ENCODE measurements at regions not wholly inside any gene's neighbourhood (a gene's known extent, or its start where the extent isn't known, plus 50 kb on each side); places are given as distances from the start of the nearest gene placed in this dataset.
"Not testable (repeated sequence)": the region's sequence is repeated elsewhere in the genome, so short reads cannot be mapped to it uniquely, and the experiment has no call there.

DNA sequence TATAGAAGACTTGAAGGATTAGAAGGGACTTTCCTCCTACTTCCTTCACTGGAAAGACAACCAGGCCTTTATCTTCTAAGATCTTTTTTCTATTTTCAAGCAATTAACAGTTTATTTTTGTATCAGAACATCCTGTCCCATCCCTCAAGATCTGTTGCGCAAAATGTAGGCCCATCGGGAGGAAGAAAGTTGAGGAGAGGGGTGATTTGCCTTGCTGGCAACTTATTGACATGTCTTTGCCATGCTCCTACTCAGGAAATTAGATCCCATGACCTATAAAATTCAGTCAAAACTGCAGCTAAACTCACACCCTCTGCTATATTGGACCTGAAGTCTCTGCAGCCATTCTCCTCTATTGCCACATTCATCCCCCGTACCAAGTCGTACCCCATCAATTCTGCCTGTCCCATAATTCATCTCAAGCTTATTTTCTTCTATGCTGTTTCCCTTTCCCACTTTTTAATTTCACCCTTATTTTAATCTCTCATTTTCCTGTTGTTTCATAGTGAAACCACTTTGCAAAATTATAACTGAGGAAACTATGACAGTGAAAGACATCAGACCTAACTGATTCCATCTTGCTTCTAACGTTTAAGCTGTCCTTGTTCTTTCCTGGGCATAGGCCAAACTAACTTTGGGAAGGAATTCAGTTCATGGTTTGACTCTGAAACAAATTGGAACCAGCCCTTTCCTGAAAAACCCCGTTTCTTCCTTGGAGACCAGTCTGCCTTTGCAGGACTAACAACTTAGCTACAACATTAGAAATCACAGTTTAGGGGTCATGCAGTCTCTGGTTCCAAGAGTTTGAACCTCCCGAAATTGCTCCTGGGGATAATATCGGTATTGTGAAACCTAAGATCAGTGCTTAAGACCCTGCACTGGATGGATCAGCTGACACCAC, 195.7 kb upstream of the PTBP2 start:
- POLR2A ChIA-PET = no interaction called here
- DNase-seq (ENCODE audit: extremely low spot score) = no peak
- CTCF ChIA-PET = interaction anchor here (1.5 kb wide), 1 partner anchor 12 kb away, joined by 5 read pairs; no protein-coding TSS in a partner anchor
- TF ChIP-seq, protein P1, sequence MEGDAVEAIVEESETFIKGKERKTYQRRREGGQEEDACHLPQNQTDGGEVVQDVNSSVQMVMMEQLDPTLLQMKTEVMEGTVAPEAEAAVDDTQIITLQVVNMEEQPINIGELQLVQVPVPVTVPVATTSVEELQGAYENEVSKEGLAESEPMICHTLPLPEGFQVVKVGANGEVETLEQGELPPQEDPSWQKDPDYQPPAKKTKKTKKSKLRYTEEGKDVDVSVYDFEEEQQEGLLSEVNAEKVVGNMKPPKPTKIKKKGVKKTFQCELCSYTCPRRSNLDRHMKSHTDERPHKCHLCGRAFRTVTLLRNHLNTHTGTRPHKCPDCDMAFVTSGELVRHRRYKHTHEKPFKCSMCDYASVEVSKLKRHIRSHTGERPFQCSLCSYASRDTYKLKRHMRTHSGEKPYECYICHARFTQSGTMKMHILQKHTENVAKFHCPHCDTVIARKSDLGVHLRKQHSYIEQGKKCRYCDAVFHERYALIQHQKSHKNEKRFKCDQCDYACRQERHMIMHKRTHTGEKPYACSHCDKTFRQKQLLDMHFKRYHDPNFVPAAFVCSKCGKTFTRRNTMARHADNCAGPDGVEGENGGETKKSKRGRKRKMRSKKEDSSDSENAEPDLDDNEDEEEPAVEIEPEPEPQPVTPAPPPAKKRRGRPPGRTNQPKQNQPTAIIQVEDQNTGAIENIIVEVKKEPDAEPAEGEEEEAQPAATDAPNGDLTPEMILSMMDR (IDR thresholded peaks at IDR 0.05; ENCODE audit: control extremely low read depth, extremely low read depth, low read depth, missing control alignments) = no peak

GRCh38 chr1:96528672-96529071, 192.9 kb upstream of the PTBP2 start:
- CTCF ChIA-PET; DNase-seq (ENCODE audit: extremely low spot score): not testable (repeated sequence)

DNA sequence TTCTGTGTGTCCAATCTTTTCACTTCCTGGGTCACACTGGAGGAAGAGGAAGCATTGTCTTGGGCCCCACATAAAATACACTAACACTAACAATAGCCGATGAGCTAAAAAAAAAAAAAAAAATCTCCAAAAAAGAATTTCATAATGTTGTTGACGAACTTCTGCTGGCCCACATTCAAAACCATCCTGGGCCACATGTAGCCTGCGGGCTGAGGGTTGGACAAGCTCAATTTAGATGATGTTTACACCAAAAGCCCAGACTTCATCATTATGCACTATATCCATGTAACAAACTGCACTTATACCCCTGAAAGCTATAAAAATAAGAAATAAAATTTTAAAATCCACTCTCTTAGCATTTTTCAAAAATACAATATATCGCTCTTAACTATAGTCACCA, 187.8 kb upstream of the PTBP2 start:
- DNase-seq (ENCODE audit: extremely low spot score) = no peak
- POLR2A ChIA-PET = no interaction called here
- CTCF ChIA-PET = no interaction called here
- TF ChIP-seq, protein P1 (IDR thresholded peaks at IDR 0.05; ENCODE audit: control extremely low read depth, extremely low read depth, low read depth, missing control alignments) = no peak

More at GRCh38 chr1:96528672-96529071, 192.9 kb upstream of the PTBP2 start:
- POLR2A ChIA-PET = not testable (repeated sequence)

DNA sequence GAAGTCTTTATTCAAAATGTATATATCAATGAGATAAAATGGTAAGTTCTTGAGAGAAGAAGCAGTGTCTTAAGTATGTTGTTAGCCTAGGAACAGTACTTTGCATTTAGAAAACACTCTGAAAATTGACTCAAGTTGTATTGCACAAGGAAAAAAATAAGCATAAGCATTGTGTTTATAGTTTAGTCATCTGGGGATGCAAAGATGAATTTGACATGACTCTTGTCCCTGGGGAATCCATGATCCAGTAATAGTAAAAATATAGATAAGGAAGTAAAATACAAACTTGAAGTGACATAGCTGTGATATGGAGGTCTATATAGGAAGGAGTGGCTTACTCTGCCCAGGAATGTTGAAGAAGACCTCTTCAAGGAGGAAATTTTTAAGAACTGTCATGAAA, 185.0 kb upstream of the PTBP2 start:
- TF ChIP-seq, protein P1 (IDR thresholded peaks at IDR 0.05; ENCODE audit: control extremely low read depth, extremely low read depth, low read depth, missing control alignments) = no peak
- no peak for DNase-seq (ENCODE audit: extremely low spot score)
- CTCF ChIA-PET = no interaction called here
- POLR2A ChIA-PET = no interaction called here

DNA sequence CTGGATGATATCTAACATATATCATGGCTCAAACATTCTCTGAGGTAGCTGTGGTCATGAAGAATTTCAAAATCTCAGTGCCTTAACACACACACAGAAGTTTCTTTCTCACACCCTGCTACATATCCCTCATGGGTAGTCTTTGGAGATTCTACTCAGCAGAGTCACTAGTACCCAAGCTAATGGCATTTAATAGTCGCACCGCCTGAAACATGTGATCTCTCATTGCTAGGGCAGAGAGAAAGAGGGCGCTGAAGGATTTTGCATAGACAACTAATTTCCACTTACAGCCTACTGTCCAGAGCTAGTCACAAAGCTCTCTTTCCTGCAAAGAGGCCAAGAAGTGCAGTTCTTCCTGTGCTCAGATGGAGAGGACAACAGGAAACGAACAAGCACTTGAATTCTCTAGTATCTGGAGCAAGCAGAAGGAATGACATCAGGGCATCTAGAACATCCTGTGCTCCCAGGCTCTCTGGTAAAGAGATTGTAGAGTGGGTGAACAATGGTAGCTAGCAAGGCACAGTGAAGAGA, 183.4 kb upstream of the PTBP2 start:
- CTCF ChIA-PET = interaction anchor here (1.6 to 1.9 kb wide), 4 partner anchors 11 to 15 kb away, joined by 3 to 5 read pairs (median 4); no protein-coding TSS in a partner anchor
- TF ChIP-seq, protein P1 (IDR thresholded peaks at IDR 0.05; ENCODE audit: control extremely low read depth, extremely low read depth, low read depth, missing control alignments) = no peak
- POLR2A ChIA-PET = no interaction called here
- DNase-seq (ENCODE audit: extremely low spot score) = no peak

- ChIA-PET CTCF (interaction anchor here (1.7 to 1.9 kb wide), 3 partner anchors 10 to 15 kb away, joined by 3 to 5 read pairs (median 4); no protein-coding TSS in a partner anchor), POLR2A (no interaction called here)
- TF ChIP-seq, protein P1 (IDR thresholded peaks at IDR 0.05; ENCODE audit: control extremely low read depth, extremely low read depth, low read depth, missing control alignments) = no peak
- no peak for DNase-seq (ENCODE audit: extremely low spot score)
Observed at GRCh38 chr1:96538883-96539282, 182.7 kb upstream of the PTBP2 start.

DNA sequence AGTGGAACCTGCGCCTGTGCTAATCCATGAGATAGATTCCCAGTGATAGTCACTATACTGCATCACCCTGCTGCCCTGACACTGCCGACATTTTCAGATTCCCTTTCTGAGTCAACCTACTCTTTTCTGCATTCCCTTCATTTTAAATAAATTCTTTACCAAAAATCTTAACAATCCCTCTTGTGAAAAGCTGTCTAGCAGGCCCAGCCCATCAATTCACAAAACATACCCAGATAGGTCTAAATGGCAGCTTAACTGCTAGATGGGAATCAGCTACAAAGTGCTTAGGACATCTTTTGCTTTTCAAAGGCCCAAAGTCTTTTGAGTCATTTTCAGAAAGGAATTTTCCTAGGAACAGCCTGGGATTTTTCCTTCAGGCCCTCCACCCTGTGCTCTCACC, 180.1 kb upstream of the PTBP2 start:
- POLR2A ChIA-PET = no interaction called here
- CTCF ChIA-PET = interaction anchor here (2.2 kb wide), 1 partner anchor 18 kb away, joined by 6 read pairs; no protein-coding TSS in a partner anchor
- no peak for DNase-seq (ENCODE audit: extremely low spot score)
- TF ChIP-seq, protein P1 (IDR thresholded peaks at IDR 0.05; ENCODE audit: control extremely low read depth, extremely low read depth, low read depth, missing control alignments) = no peak

Measured in GM10248 (cell line).